Activated CD4-positive, alpha-beta T cell treated with anti-CD3 and anti-CD28 coated beads, Interleukin-2, Interleukin-4, amounts not matched to agents 100 ng/mL and 50 ng/mL, durations not matched to agents 16 hours and 8 hours (primary cell): ENCODE measurements at regions not wholly inside any gene's neighbourhood (a gene's known extent, or its start where the extent isn't known, plus 50 kb on each side); places are given as distances from the start of the nearest gene placed in this dataset.

Experiments used
- DNase-seq: peaks from one replicate; pipeline ENCODE4 v3.0.0-alpha.2; 2020; ENCODE audit warnings: low spot score

DNA sequence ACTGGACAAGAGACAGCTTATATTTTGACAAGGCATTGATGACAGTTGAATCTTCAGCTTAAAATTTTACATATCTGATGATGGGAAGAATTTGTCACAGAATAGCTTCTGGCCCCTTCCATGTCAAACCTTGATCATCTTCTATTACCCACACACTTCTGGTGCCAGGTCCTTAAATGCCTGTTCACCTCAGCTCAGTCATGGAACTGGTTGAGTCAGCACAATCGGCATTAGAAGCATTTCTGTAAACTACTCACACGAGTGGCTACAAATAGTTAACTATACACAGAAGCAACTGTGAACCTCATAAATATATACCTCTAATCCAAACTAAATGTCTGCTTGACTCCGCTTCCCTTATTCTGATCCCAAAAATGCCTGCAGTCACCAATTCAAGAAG, 161.2 kb downstream of the FOXO1 start:
- no peak for DNase-seq
